ENCODE measurements at regions not wholly inside any gene's neighbourhood (a gene's known extent, or its start where the extent isn't known, plus 50 kb on each side); places are given as distances from the start of the nearest gene placed in this dataset.

DNA sequence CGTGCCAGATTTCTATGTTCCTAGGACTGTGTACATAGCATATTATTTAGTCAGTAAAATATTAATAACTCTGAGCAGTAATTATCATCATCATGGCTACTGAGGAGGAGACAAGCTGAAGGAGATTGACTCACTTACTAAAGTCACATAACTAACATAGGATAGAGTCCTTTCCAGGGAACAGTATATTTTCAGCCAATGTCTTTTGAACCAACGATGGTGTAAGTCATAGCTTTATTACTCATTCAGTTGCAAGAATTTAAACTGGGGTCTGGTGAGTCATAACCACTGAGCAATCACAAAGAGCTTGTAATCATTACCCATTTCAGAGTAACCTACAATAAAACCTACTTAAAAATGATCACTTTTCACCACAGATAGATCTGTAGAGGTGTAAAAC, 1564.8 kb upstream of the TENM4 start:
- TF ChIP-seq POLR2AphosphoS5 (IDR thresholded peaks at IDR 0.05; ENCODE audit: low read depth, low read length) (no peak), POLR2A (IDR thresholded peaks at IDR 0.05; ENCODE audit: low read depth, low read length) (no peak)

Measured in GM12892 (cell line).